NB4 (cell line): ENCODE measurements at regions not wholly inside any gene's neighbourhood (a gene's known extent, or its start where the extent isn't known, plus 50 kb on each side); places are given as distances from the start of the nearest gene placed in this dataset.

Experiments
- DNase-seq: peaks from one replicate; pipeline ENCODE4 v3.0.0; 2010; ENCODE audit warnings: low read depth
- H3K4me3 ChIP-seq: one replicate; pipeline ENCODE4 v1.5.1; 2011; ENCODE audit warnings: mild to moderate bottlenecking, low read depth, low read length, moderate library complexity
- CTCF ChIP-seq: IDR thresholded peaks from one replicate; pipeline ENCODE4 v1.5.1; 2012; ENCODE audit warnings: low read depth, low read length
- MAX ChIP-seq: IDR thresholded peaks from 2 replicates; pipeline ENCODE4 v1.6.1; 2011; ENCODE audit warnings: low read depth, low read length
- MYC ChIP-seq: IDR thresholded peaks from 2 replicates; pipeline ENCODE4 v1.6.1; 2011; ENCODE audit warnings: low read depth, low read length
- POLR2A ChIP-seq: IDR thresholded peaks from 2 replicates; pipeline ENCODE4 v1.6.1; 2011; ENCODE audit warnings: mild to moderate bottlenecking; ENCODE audit not compliant: insufficient read length; ENCODE audit errors: extremely low read depth

GRCh38 chr1:187185389-187185788 is 356.6 kb downstream of the PLA2G4A start:
- H3K4me3 ChIP-seq: no peak overlapping the region
- TF ChIP-seq POLR2A: no peak
- TF ChIP-seq CTCF: no peak
- no peak for TF ChIP-seq MYC
- TF ChIP-seq MAX: no peak
- DNase-seq: no peak

GRCh38 chr1:187197685-187198084 is 368.9 kb downstream of the PLA2G4A start:
- TF ChIP-seq MAX (no peak), CTCF (no peak)
- H3K4me3 ChIP-seq: no peak overlapping the region
- DNase-seq: no peak

- no peak overlapping the region for H3K4me3 ChIP-seq
- DNase-seq: no peak
- no peak for TF ChIP-seq MYC
- TF ChIP-seq POLR2A: no peak
- no peak for TF ChIP-seq MAX
- no peak for TF ChIP-seq CTCF
Measured at GRCh38 chr1:187203257-187203656, 374.5 kb downstream of the PLA2G4A start.

GRCh38 chr1:187212377-187212776 is 383.6 kb downstream of the PLA2G4A start:
- TF ChIP-seq CTCF (no peak), MAX (no peak), POLR2A (no peak), MYC (no peak)
- H3K4me3 ChIP-seq: no peak overlapping the region
- DNase-seq: no peak

GRCh38 chr1:187226396-187226795 is 397.6 kb downstream of the PLA2G4A start:
- TF ChIP-seq CTCF (no peak), POLR2A (no peak), MAX (no peak), MYC (no peak)
- no peak for DNase-seq
- no peak overlapping the region for H3K4me3 ChIP-seq

GRCh38 chr1:187228790-187229189 is 400.0 kb downstream of the PLA2G4A start:
- TF ChIP-seq MYC (no peak), CTCF (no peak), POLR2A (no peak), MAX (no peak)
- no peak overlapping the region for H3K4me3 ChIP-seq
- no peak for DNase-seq
